ENCODE measurements at regions not wholly inside any gene's neighbourhood (a gene's known extent, or its start where the extent isn't known, plus 50 kb on each side); places are given as distances from the start of the nearest gene placed in this dataset.

- H3K27me3 Mint-ChIP-seq (ENCODE audit: low read depth), result peaks cover 3% of the 10 kb centered on the region
- Histone ChIP-seq H3K4ac (ENCODE audit: low read depth, low read length) (no peak overlapping the region), H3K14ac (ENCODE audit: insufficient read depth, low read length) (no peak overlapping the region), H4K8ac (replicated peaks; ENCODE audit: insufficient read length, low read depth, low read length) (no peak overlapping the region), H2BK120ac (ENCODE audit: low read depth, low read length, poor library complexity, severe bottlenecking) (no peak overlapping the region), H3K79me1 (ENCODE audit: insufficient read depth, low read depth, low read length, poor library complexity, severe bottlenecking) (no peaks in the 10 kb centered on the region), H2BK15ac (ENCODE audit: low read depth, low read length) (no peak overlapping the region), H3K9ac (ENCODE audit: extremely low read depth, insufficient read length, low read length) (no peak overlapping the region), H3K18ac (ENCODE audit: insufficient read length, low read depth, low read length) (no peak overlapping the region), H4K20me1 (ENCODE audit: control insufficient read depth, insufficient read depth, insufficient read length) (no peaks in the 10 kb centered on the region), H3K79me2 (ENCODE audit: insufficient read depth, low read length) (no peaks in the 10 kb centered on the region), H2BK20ac (ENCODE audit: low read depth, low read length, poor library complexity, severe bottlenecking) (no peak overlapping the region), H3K4me2 (ENCODE audit: insufficient read depth, insufficient read length, low read length) (no peak overlapping the region), H4K91ac (ENCODE audit: insufficient read length, low read depth, low read length) (no peak overlapping the region), H2BK12ac (ENCODE audit: insufficient read length, low read depth, low read length) (no peak overlapping the region), H2BK5ac (ENCODE audit: insufficient read length, low read length) (no peak overlapping the region), H3K27ac (ENCODE audit: insufficient read length, low read depth, low read length) (no peak overlapping the region), H3K4me1 (ENCODE audit: insufficient read depth, low read length) (peaks cover 15% of the 10 kb centered on the region; the same call in 1 of the 2 replicates), H3T11ph (ENCODE audit: low read length) (no peak overlapping the region), H2AK5ac (ENCODE audit: insufficient read length, low read length) (no peak overlapping the region), H3K9me3 (ENCODE audit: control insufficient read depth, low read depth, low read length) (no peaks in the 10 kb centered on the region), H3K27me3 (ENCODE audit: insufficient read depth, low read length) (no peaks in the 10 kb centered on the region), H3K23me2 (ENCODE audit: insufficient read length, low read depth, low read length, poor library complexity, severe bottlenecking) (no peaks in the 10 kb centered on the region), H3K23ac (ENCODE audit: insufficient read length, low read depth, low read length) (no peak overlapping the region), H4K5ac (ENCODE audit: insufficient read length, low read depth, low read length) (no peak overlapping the region), H2AFZ (ENCODE audit: low read length) (no peak overlapping the region), H3K56ac (ENCODE audit: insufficient read length, low read depth, low read length) (no peak overlapping the region)
- H3K27ac Mint-ChIP-seq, result no peak overlapping the region
- DNase-seq, result no peak
- TF ChIP-seq, protein P1, sequence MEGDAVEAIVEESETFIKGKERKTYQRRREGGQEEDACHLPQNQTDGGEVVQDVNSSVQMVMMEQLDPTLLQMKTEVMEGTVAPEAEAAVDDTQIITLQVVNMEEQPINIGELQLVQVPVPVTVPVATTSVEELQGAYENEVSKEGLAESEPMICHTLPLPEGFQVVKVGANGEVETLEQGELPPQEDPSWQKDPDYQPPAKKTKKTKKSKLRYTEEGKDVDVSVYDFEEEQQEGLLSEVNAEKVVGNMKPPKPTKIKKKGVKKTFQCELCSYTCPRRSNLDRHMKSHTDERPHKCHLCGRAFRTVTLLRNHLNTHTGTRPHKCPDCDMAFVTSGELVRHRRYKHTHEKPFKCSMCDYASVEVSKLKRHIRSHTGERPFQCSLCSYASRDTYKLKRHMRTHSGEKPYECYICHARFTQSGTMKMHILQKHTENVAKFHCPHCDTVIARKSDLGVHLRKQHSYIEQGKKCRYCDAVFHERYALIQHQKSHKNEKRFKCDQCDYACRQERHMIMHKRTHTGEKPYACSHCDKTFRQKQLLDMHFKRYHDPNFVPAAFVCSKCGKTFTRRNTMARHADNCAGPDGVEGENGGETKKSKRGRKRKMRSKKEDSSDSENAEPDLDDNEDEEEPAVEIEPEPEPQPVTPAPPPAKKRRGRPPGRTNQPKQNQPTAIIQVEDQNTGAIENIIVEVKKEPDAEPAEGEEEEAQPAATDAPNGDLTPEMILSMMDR (conservative IDR thresholded peaks at IDR 0.05), result no peak
- peaks cover 54 to 58% of the 10 kb centered on the region in 2 experiments for H3K4me1 Mint-ChIP-seq
- H3K9me3 Mint-ChIP-seq, result no peaks in the 10 kb centered on the region; a peak in 2 of 5 replicates
- no peak overlapping the region for H3K4me3 Mint-ChIP-seq
- no CpG with 5 or more reads among the region's 4 CpGs for WGBS (ENCODE audit: extremely low coverage, insufficient read length, low lambda C conversion rate)
- peaks cover 6 to 16% (median 6%) of the 10 kb centered on the region in 3 experiments; a peak in 5 of 7 replicates for H3K36me3 Mint-ChIP-seq (ENCODE audit: insufficient read depth in 1 of 3, low read depth in 3 of 3)
These were observed 447.5 kb downstream of the INSC start for GRCh38 chr11:15562230-15562629.

Measured in H9 (cell line).